GM18861 (cell line): ENCODE measurements at regions not wholly inside any gene's neighbourhood (a gene's known extent, or its start where the extent isn't known, plus 50 kb on each side); places are given as distances from the start of the nearest gene placed in this dataset.

Experiments used
- ATAC-seq: cut with Tn5 transposase; IDR thresholded peaks from one replicate; pipeline ENCODE4 v1.9.1; 2021; ENCODE audit not compliant: unreplicated experiment

DNA sequence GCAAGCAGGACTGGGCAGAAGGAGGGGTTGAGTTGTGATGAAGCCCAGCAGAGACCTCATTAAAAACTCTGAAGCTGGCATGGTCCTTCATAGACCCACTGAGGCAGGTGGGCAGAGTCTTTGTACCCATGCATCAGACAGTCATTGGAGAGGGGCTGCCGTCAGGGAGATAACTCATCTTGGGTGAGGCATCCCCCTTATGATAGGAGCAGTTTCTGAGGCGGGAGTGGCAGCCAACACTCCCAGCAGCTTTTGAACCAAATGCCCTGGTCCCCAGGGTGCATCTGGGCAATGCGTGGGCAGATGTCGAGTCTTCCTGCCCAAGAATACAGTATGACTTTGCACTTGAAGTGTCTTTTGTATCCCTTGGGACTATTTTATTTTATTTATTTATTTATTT lies 68.1 kb downstream of the HTR5A start:
- no peak for ATAC-seq

DNA sequence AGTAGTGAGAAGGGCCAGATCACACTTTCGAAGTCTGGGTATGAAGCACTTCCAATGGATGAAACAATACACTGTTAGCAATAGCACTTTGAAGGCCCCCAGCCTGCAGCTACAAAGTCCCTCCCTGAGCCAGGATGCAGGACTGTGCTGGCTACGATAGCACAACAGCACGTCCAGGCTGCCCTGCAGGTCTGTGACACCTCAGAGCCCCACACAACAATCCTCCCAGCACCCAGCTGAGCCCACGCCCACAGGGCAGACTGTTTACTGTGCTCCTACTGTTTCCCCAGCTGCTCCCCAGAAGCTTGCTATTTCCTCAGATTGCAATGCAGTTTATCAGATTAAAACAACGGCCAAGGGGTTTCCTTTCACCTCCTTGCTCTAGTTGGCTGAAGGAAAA lies 71.4 kb downstream of the HTR5A start:
- ATAC-seq = no peak

DNA sequence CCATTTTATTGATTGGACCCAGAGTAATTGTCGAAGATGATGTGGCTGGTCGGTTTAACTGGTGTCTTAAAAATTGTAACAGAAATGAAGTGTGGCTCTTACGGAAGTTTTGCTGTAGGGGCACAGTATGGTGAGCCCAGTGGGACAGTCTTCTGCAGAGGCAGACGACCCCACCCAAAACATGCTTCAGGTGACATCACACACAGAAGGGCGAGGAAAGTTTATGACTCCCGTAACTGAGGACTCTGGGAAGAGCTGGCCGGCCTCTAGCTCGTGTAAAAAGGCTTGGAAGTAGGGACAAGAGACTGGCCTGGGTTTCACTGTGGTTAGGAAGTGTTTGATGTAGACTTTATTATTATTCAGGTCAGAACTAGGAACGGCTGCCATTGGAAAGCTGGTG lies 73.3 kb downstream of the HTR5A start:
- no peak for ATAC-seq

DNA sequence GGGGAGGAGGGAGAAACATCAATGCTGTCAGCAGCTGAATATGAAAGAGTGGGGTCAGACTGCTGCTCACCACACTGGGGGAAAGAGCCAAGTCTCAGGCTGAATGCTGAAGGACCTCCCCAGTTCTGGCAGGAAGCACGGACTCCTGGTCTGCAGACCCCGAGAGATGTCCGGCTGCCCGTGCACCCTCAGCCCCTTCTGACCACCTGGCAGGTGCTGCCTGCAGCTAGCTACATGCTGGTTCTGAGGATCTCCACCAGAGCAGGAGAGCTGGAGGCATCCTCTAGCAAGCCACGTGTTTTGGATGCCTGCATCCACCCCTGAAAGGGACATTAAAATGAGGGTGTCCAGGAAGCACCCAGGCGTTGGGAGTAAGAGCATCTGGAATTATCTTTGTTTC lies 74.2 kb downstream of the HTR5A start:
- no peak for ATAC-seq

DNA sequence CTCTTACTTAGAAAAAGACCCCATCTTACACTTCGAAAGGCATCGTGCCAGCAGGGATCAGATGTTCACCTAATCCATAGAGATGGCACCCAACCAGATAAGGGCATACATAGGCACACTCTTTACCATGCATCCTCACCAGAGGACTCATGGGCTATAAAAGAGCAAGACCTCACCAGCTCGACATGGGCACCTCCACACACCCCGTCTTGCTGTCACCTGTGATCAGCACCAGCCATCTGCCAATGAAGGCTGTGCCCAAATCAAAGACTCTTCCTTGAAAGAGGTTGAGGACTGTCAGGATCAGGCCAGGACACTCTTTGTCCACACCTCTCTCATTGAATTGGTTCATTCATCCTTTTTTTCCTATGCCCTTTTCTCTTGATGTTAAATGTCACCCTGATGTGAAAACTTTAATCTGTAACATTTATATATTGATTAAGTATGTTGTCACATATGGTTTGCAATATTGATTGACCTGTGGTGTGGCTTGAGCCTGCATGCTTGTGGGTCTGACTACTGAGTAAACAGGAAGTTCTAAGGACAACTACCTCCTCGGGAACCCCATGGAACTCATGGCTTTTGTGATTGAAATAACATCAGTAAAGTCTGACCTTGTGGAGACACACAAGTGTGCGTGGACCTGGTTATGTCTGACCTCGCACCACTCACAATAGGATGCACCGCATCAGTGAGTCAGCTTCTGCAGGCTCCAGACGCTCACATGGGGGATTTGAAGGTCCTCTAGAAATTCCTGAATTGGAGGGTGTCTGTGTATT lies 75.5 kb downstream of the HTR5A start:
- no peak for ATAC-seq

DNA sequence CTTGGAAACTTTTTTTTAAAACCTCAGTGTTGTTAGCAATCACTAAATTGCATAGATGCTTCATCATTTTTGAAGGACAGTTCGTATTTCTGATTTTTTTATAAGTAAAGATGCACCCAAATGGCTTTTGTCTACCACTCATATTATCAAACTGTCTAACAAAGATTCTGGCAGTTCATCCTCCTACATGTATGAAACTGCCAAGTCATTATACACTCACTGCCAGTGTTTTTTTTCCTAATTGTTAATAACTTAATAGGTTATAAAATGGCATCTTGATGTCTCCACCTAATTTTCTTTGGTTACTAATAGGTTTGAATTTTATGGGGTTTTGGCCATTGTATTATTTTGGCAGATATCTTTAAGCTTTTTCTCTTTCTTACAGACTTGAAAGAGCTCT lies 77.0 kb downstream of the HTR5A start:
- ATAC-seq = no peak

DNA sequence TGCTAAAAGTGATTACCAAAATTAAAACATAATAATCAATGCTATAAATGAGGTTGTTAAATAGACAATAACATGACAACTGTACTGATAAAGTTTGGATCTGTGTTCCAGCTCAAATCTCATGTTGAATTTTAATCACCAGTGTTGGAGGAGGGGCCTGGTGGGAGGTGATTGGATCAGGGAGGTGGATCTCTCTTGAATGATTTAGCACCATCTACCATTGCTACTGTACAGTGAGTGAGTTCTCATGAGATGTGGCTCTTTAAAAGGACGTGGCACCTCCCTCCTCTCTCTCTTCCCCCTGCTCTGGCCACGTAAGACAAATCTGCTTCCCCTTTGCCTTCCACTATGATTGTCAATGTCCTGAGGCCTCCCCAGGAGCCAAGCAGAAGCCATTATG lies 77.5 kb downstream of the HTR5A start:
- no peak for ATAC-seq

DNA sequence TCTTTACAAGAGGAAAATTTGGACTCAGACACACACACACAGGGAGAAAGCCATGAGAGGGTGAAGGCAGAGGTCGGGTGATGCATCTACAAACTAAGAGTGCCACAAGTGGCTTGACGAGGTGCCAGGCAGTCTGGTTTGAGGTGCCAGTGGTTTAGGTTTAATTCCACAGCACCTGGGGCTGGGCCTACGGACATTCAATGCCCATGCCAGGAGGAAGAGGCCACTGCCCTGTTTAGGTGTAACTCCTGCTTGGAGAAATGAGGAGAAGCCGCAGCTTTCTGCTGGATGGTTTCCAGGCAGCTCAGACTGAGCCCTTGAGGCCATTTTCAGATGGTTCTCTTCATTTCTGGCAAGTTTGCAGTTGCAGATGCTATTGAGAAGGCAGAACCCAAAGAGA lies 83.6 kb downstream of the HTR5A start:
- ATAC-seq = no peak

DNA sequence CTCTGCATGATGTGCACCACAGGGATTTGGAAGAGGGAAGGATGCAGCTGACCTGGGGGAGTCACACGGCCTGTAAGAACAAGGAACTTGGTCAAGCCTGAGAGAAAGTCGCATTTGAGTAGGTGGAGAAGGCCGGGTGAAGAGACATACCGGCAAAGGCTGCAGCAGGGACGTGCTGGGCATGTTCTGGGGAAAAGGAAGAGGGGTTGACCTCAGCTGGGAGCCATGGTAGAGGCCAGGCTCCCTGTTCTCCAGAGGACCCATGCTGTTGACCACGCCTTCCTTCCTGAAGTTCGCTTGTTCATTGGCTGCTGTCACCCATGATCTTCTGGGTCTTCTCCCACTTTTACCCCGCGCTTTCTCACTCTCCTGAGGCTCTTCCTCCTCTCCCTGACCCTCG lies 84.5 kb downstream of the HTR5A start:
- no peak for ATAC-seq

DNA sequence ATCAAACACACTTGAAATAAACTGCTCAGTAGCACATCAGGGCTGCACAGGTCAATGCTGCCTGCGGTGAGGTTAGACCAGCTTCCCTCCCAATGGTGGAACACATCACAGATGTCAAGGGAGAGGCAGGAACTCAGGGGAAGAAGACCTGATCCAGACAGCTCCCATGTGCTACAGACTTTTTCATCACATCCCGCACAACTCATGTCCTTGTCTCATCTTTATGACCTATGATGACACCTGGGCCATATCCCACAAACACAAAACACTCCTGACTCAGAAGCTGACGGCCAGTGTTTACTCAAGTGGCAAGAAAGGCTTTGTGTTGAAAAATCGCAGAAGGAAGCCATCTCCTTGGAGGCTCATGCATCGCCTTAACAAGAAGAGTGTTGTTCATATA lies 91.6 kb downstream of the HTR5A start:
- ATAC-seq = no peak

DNA sequence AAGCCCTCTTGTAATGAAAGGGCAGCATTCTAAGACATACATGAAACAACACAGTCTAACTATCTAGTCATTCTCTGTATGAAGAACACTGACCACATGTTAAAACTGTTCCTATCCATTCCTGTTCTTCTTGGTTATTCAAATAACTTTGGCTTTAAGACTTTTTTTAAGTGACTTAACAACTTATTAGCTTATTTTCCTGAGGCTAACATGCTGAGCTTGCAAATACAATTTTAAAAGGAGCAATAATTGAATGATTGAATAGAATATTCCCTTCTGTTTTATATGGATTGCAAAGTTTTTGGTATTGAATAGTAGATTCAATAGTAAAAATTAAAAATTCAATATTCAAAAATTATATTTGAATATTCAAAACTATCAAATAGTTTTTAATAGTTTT lies 92.3 kb downstream of the HTR5A start:
- no peak for ATAC-seq

DNA sequence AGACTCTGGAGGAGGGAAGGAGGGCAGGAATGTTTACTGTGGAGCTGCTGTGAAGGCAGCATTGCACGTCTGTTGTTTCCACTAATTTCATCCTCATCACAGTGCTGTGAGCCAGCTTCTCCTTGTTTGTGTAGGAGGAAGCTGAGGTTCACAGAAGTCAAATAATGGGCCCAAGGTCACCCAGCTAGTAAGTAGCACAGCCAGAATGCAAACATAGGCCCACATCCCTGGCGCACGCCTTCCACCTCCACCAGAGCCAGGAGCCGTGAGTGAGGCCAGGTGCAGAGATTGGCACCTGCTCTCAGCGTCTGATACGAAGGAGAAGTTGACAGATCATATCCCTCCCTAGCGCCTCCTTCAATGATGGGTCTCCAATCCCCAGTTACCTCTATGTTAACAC lies 93.6 kb downstream of the HTR5A start:
- no peak for ATAC-seq

DNA sequence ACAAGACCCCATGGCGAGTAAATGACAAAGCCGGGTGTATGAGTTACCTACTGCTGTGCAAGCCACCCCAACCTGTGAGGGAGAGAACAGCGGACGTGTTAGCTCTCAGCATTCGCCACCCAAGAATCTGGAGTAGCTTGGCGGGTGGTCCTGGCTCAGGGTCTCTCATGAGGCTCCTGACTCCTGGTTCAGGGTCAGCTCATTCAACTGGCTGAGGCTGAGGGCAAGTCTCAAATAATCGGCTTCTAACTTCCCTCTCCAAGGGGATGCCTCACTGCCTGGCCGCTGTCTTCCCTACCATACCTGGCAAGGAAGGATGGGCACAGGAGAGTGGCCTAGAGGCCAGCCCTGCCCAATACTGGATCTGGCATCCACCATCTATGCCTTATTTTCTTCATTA lies 94.2 kb downstream of the HTR5A start:
- ATAC-seq = no peak

DNA sequence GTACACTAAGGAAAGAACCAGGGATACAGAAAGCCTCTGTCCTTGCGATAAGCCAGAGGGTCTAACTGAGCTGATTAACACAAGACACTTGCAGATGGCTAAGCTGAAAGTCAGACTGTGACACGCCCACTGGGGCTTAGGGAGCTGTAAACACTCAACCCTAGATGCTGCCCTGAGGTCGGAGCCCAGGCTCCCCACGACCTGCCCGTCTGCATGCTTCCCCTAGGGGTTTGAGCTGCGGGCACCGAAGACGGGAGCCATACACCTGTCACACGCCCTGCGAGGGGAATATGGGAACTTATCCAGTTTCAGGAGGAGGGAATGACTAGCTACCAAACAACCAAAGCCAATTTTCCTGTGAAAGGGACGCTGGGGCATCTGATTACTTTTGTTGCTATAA lies 96.0 kb downstream of the HTR5A start:
- no peak for ATAC-seq

DNA sequence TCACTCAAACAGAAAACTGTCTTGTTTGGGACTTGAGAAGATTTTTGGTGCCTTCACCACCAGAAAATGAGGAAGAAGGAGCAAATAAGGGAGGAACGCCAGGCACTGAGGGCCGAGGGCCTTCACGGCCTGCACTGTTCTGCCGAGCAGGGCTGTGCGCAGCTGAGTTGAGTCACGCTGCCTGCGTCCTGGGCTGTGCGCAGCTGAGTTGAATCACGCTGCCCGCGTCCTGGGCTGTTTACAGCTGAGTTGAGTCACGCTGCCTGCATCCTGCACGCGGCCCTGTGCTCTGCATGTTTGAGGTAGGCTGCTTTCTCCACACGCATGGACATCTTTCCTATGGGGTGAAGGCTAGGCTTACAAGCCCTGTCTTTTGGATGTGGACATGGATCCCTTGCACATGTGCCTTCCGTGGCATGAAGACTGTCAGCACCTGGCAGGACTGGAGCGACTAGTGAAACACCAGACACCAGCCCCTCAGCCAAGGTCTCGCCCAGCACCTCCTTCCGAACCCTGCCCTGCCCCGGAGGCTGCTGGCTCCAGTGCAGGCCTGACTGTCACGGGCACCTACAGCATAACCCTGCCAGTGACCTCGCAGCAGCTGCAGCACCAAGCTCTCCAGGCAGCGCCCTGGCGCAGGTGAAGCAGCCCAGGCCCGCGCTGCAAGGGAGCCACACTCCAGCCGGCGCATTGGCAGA lies 96.7 kb downstream of the HTR5A start:
- ATAC-seq = no peak

DNA sequence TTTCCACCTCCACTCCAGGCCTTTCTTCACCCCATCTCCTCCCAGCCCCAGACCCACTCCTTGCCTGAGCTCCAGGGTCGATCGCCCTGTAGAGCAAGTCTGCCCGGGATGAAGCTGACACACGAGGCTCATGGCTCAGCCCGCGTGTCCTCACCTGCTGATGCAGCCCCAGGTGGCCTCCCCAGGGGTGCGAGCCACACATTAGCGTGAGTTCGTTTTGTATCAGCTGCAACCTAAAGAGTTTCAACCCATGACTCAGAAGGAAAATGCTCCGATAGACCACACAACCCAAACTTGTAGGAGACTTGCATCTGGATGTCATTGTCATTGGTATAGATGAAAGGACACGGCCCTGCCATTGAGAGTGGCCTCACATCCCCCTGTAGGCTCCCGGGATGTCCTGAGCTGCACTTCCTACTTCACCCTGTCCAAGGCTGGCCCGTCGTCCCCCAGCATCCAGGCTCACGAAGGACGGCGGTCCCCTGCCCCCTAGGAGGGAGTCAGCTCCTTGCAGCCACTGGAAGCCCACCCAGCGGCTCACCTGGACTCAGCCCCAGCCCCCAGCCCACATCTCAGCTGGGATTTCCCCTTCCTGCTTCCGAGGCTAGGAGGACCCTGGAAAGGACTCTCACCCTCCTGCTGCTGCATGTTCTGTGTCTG lies 97.7 kb downstream of the HTR5A start:
- no peak for ATAC-seq

DNA sequence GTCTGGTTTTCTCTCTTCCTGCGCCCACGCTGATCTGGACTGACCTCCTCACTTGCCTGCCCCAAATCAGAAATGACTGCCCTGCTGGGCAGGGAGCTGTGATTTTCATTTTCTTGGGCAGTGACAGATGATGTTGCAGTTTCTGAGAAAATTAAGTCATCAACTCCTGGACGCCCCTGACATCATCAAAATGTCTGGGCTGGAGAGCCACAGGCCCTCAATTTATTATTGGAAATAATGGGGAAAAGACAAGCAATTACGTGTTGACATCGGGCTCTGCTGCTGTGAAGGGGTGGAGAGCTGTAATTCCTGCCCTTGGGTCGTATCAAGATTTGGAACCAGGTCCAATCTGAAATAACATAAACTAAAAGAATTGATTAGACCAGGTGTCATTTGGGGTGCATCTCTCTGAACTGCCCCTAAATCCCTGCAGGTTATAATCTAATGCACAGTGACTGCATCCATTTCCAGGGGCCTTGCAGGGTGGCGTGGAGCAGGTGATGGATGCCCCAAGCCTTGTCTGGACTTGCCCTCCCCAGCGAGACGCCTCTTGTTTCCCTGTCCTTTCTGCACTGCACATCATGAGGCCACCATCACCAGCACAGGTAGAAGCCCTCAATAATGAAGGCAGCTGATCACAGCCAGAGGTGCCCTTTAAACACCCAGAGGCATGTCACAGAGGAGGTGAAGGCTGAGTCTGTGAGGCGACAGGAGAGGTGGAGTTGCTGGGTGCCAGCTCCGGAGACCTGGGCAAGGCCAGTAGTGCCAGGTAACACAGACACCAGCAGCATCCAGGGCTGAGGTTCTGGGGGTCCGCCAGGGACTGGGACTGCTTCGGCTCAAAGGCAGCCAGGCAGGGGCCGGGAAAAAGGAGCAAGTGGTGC lies 98.7 kb downstream of the HTR5A start:
- no peak for ATAC-seq

DNA sequence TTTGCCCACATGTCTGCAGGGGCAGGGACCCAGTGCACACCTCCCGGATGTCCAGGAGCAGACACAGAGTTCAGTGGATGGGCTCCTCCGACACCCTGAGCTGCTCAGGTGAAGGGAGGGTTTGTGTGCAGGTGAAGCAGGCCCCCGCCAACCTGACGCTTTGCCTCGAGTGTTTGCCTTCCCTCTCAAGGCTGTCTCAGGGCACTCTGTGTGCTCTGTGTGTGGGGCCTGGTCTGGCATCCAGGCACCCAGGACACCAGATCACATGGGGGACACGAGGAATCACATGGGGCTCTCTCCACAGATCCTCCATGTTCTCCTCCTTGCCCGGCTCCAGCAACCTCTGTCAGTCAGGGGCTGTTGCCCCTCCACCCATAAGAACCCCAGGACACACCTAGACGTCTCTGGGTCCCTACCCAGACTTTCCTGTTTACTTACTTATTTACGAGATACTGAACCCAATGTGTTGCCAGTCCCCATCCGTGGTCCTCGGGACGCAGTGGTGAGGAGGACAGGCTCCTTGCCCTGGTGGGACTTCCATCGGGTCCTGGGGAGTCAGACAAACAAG lies 99.5 kb downstream of the HTR5A start:
- no peak for ATAC-seq

DNA sequence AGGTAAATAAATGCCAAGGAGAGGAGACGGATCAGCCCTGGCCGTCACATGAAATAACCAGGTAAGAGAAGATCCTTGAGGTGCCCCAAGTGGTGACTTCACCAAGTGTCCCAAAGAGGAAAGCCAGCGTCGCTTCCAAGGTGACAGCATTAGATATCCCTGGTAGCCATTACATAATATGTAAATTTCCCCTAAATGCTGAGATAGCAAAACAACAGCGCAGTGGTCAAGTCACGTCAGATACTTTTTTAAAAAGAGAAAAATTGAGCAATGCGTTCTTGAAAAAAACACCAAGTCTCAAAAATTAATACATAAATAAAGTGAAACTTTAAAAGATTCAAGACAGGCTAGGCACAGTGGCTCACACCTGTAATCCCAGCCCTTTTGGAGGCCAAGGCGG lies 100.2 kb downstream of the HTR5A start:
- ATAC-seq = no peak

DNA sequence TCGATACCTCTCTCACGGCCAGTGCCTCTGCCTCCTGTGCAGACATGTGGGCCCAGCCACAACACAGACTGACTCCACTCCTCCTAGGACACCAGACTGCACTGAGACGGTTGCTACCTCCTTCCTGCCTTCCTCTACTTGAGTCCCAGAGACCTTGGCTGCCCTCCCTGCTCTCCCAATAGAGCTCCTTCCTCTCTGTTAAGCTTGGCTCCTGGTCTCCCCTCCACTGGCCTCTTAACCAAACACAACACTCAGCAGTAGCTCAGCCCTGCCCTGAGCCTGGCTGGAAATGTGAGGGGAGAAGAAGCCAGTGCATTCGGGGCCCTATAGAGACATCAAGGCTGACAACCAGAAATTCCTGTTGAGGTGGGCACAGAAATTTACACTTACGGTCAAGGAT lies 102.0 kb downstream of the HTR5A start:
- no peak for ATAC-seq

DNA sequence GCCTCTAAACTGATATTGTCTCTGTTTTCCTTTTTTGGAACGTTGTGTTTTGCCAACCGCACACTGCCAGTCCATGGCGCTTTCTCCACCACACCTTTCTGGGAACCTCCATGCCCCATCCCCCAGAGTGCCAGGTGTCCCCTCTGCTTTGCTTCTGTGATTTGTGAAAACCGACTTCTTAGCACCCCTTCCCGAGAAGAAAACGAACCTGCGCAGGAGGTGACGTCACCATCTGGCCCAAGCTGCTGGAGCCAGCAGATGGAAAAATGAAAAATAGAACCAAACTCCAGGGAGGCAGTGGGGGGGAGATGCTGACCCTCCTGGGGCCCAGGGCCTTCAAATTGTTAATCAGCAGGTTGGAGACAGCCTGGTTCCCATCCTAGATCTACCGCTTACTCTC lies 103.8 kb downstream of the HTR5A start:
- ATAC-seq = no peak
